Activated CD4-positive, CD25-positive, alpha-beta regulatory T cell treated with anti-CD3 and anti-CD28 coated beads, Interleukin-2, amount 50 U/mL, for 72 hours (primary cell): ENCODE measurements at regions not wholly inside any gene's neighbourhood (a gene's known extent, or its start where the extent isn't known, plus 50 kb on each side); places are given as distances from the start of the nearest gene placed in this dataset.

ENCODE experiments used
- DNase-seq: peaks from one replicate; pipeline ENCODE4 v3.0.0; 2021

DNA sequence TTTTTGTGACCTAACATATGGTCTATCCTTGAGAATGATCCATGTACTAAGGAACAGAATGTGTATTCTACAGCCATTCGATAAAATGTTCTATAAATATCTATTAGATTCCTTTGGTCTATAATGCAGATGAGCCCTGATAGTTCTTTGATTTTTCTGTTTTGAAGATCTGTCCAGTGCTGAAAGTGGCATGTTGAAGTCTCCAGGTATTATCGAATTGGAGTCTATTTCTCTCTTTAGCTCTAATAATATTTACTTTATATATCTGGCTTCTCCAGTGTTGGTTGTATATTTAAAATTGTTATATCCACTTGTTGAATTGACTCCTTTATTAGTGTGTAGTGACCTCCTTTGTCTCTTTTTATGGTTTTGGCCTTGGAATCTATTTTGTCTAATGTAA, 377.9 kb downstream of the ARL6IP6 start:
- no peak for DNase-seq

- no peak for DNase-seq
Observed at GRCh38 chr2:153091344-153091743, 372.9 kb downstream of the ARL6IP6 start.

DNA sequence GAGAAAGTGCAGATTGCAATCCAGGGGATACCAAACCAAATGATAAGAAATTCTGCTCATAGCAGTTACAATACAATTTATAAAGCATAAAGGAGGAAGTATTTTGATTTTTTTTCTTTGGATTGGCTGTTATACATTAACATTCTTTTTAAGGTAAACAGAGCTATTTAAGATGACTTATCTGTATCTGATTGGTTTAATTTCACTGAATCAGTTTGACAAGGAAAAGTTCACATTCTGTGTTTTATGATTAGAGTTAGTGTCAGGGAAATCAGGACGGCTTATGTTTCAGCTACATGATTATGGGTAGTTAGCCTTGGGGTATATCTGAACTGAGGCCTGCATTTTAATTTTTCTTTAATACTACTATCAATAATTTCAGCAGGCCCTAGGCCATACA, 360.9 kb downstream of the ARL6IP6 start:
- no peak for DNase-seq

DNA sequence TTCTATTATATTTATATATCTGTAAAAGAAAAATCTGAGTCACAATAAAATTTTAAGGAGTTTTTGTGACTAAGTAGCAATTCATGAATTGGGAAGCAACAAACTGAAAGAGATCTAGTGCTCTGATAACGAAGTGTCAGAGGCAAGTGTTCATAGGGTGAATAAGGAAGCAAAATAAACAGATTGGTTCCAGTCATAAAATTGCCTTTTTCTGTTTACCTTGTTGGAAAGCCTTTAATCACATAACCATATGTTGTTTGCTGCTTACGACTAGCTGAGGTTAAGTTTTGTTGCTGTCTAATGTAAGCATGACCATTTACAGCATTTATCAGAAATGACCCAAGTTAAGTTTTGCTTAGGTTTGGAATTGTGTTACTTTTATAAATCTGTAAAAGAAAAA, 358.9 kb downstream of the ARL6IP6 start:
- no peak for DNase-seq

- no peak for DNase-seq
Observed at GRCh38 chr2:153074207-153074606, 355.8 kb downstream of the ARL6IP6 start.

- no peak for DNase-seq
Observed at GRCh38 chr2:153072813-153073212, 354.4 kb downstream of the ARL6IP6 start.

DNA sequence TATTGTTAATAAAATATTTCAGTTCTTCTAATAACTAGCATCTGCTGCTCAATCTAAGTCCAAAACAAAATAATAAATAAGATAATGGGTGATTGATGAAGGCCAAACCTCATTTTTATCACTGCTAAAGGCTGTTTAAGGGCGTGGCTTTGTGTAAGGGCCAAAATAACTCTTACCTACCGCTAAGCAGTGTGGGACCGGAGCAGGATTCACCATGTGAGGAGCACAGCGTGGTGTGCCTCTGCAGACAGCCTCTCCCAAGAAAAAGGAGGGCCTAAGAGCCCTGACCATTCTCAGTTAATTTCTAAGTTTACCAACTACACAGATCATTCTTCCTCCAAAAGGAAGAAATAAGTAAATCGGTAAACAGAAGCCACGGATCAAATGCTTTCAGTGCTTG, 353.7 kb downstream of the ARL6IP6 start:
- DNase-seq: no peak

GRCh38 chr2:153071090-153071489, 352.7 kb downstream of the ARL6IP6 start:
- no peak for DNase-seq

DNA sequence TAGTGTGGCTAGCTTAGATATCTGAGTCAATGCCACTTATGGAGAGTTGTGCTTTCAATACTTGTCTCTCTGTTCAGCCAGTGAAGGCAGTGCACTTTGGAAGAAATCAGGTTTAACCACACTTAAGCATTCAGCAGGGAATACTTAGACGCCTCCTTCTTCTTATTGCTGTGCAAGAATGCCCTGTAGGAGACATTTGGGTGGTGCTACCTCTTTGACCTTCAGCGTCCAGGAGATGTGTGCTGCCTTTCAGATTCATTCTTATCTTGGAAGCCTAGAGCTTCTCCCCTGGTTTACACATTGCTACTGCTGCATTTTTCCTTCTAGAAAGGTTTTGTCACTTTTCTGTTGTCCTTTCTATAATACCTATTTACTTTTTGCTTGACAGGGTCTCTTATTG, 350.5 kb downstream of the ARL6IP6 start:
- no peak for DNase-seq

DNA sequence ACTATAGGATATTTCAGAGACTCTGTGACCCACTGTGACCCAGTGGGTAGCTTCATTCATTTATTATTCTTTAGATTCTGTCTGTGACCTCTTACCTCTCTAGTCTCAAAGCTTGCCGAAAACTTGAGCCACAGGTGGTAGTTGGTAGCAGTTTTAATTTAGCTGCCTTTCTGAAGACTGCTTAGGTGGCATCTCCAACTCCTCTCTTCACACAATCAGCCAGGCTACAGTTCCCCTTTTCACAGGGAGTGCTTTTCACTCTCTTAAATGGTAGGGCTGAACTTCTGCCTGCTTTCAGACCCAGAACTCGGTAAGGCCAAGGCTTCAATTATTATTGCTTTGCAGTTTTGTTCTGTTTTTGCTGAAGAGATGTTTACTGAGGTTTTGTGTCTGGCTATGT, 349.6 kb downstream of the ARL6IP6 start:
- DNase-seq: no peak

DNA sequence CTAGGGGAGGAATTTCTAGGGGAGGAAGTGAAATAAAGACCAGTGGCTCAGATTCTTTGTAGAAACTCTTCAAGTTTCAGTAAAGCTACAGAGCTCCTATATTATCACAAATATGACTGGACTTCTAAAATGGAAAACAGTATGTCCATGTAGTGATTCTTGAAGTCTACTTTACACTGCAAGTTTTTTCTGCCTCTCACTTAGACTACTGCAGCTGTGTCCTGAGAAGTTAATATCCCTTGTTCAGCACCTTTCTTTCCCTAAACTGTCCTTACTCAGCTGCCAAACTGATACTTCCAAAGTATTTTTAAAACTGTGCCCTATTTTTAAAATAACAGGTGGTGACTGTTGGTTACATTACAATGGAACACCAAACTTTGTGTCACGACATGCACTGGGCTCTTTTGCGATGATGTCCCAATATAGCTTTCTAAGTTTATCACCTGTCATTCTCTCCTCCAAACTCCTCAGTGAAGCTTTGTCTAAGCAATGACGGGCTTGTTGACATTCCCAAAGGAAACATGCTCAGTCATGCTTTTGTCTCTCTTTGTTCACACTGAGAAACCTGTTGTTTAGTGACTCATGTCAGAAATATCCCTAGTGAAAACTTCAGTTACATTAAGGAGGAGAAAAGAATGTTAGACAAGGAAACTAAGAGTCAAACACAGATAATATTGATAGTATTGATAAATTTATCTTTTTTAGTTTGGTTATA, 341.1 kb downstream of the ARL6IP6 start:
- no peak for DNase-seq

DNA sequence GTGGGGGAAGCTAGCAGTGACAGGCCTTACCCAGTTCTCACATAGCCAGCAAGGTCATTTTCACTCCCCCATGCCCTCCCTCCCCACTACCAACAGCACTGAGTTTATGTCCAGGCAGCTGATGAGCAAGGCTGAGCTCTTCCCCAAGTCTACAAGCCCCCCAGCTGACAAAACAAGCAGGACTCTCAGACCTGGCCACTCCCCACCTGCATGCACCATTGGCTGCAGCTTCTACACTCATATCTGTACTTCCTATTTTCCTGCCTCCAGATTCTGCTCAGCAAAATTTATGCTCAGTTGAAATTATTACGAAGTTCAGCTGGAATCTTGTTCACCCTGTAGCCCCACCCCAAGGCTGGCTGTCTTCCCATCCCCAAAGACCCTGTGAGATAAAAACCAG, 339.3 kb downstream of the ARL6IP6 start:
- DNase-seq: no peak

GRCh38 chr2:153055182-153055581, 336.8 kb downstream of the ARL6IP6 start:
- DNase-seq: no peak

DNA sequence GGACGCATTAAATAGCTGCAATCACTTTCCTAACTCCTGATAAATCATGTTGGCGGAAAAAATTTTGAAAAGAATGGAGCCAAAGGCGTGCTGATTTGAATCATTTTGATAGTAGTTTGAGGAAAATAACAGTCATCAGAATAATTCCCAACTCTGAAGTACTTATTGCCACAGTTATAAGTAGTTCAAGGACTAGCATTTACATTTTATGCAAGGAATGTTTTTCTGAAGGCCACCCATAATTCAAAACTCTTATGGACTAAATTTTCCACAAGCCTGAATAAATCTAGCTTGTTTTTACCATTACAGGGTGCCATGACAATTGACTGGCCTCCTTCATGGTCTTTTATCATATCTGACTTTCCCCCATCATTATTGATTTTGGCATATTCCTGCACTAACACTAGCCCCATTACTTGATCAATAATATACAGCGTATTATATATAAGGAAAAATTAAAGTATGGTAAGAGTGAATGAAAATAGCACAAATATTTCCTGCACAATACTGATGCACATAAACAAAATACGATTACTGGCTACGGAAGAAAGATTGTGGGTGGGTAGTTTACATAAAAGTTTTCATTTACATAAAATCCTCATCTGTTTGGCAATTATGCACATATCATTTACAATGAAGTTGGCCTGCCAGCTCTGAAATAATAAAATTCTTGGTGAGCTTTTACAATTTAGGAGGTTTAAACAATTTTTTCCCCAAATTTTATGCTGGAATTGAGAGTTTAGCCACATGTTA, 334.6 kb downstream of the ARL6IP6 start:
- no peak for DNase-seq

DNA sequence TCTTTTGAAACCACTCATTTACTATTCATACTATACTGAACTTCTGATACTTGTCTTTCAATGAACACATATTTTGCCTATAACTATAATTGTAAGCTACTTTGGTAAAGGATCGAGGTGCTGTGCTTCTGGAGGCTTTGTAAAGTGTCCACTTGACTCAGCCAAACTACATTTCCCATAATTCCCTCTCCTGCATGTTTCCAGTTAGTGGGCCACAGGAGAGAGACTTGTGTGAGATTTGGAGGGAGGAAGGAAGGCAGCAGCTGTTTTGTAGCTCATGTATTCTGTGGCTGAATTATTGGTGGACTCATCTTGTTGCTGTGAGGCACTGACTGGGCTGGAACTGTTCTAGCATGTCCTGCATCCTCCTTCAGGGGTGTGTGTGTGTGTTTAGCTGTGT, 328.8 kb downstream of the ARL6IP6 start:
- no peak for DNase-seq

- DNase-seq: no peak
Observed at GRCh38 chr2:153043385-153043784, 325.0 kb downstream of the ARL6IP6 start.

DNA sequence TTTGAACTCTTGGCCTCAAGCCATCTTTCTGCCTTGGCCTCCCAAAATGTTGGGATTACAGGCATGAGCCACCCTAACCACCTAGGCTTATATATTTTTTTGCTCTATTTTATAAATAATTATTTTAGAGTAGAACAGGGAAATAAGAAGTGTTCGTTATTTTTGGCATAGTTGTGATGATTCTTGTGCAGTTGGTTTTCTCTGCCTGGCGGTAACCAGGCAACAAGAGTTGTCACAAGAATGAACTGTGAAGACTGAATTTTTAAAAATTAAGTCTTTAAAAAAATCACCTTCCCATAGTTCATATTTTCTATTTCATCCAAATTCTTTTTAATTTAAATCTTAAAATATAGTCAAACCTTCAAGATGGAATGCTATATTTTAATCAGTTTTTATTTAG, 310.2 kb downstream of the ARL6IP6 start:
- DNase-seq: no peak

- DNase-seq: no peak
Observed at GRCh38 chr2:153027533-153027932, 309.1 kb downstream of the ARL6IP6 start.

DNA sequence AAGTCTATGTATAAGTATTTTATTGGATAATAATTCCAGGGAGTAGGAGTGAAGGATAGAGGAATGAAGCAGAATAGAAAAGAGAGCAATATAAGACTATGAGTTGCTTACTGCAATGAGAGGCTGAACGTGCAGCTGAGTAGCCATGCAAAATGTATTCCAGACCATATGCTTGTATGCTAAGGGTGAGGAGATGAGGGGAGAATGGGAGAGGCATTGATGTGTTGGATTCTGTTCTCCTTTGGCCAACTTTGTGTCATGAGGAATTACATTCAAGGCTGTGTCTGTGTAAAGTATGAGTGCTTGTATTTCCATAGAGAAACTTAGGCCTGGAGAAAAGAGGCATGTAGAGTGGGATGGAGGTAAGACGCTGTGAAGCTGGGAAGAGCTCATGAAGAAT, 301.8 kb downstream of the ARL6IP6 start:
- DNase-seq: no peak

DNA sequence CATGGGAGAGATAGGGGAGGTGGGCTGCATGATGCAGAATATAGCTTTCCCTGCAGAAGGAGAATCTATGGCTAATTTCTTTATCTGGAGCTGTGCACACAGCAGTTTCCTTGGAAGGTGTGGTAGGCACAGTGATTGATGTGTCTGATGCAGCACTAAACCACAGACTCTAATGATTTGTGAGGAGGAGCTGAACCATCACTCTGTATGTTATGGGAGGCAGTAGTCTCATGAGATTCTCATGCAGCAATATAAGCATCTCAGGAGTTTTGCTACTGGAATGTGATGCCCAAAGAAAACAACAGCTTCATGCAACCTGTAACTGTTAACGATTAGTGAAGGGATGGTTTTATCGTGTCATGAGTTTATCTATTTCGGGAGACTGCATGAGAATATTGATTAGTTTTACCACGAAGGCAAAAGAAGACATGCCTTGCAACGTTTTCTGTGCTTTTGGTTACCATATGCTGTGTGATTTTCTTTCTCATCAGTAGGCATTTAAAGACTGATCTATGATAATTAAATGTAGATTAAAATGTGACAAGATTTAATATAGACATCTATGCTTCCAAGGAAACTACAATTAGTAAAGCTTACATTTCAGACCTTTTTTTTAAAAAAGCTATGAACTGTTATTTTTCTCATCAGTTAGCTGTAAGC, 286.8 kb downstream of the ARL6IP6 start:
- DNase-seq: no peak

GRCh38 chr2:153004627-153005026, 286.2 kb downstream of the ARL6IP6 start:
- DNase-seq: no peak

GRCh38 chr2:152974146-152974545, 255.7 kb downstream of the ARL6IP6 start:
- DNase-seq: no peak

DNA sequence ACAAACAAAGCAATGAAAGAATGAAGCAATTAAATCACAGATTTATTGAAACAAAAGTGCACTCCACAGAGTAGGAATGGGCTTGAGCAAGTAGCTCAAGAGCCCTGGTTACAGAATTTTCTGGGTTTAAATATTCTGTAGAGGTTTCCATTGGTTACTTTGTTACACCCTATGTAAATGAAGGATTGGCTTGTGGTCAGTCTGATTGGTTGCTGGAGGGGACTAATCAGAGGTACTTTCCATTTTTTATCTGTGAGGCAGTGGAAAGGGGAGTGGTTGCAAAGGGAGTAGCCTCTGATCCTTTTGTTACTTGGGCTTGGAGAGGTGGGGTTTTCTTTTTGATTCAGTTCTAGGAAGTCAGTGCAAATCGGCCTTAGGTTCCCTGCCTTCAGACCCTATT, 253.3 kb downstream of the ARL6IP6 start:
- DNase-seq: no peak

DNA sequence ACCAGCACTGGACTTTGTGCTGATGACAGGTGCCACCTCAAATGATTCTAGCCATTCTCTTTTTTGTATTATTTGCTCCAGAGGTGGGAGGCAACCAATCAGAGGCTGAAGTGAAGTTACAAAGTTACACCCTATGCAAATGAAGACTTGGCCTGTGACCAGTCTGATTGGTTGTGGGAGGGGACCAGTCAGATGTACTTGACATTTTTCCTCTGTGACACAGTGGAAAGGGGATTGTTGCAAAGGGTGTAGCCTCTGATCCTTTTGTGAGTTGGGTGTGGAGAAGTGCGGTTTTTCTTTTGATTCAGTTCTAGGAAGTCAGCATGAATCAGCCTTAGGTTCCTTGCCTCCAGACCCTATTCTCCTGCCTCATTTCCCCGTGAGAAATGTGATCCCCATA, 244.0 kb downstream of the ARL6IP6 start:
- DNase-seq: no peak
